Right lung (tissue), 2 donors: ENCODE measurements at regions not wholly inside any gene's neighbourhood (a gene's known extent, or its start where the extent isn't known, plus 50 kb on each side); places are given as distances from the start of the nearest gene placed in this dataset.

Experiments used
- DNase-seq, 2 donors: peaks; one replicate each; pipeline ENCODE4 v3.0.0-alpha.2; 2013

GRCh38 chr2:144593803-144594202, 73.9 kb upstream of the ZEB2 start:
- no peak for DNase-seq

- DNase-seq = no peak
Observed at GRCh38 chr2:144592500-144593256, 72.8 kb upstream of the ZEB2 start.

- no peak for DNase-seq
Observed at GRCh38 chr2:144587306-144587705, 67.4 kb upstream of the ZEB2 start.

GRCh38 chr2:144586476-144586875, 66.6 kb upstream of the ZEB2 start:
- no peak for DNase-seq

GRCh38 chr2:144583741-144584453, 64.0 kb upstream of the ZEB2 start:
- DNase-seq = no peak

GRCh38 chr2:144583381-144583729, 63.4 kb upstream of the ZEB2 start:
- DNase-seq = no peak

GRCh38 chr2:144582651-144583380, 62.9 kb upstream of the ZEB2 start:
- DNase-seq = no peak

- DNase-seq = no peak
Observed at GRCh38 chr2:144580521-144581161, 60.7 kb upstream of the ZEB2 start.

GRCh38 chr2:144579556-144579955, 59.6 kb upstream of the ZEB2 start:
- no peak for DNase-seq

GRCh38 chr2:144578099-144578498, 58.2 kb upstream of the ZEB2 start:
- DNase-seq = no peak

GRCh38 chr2:144572977-144573376, 53.1 kb upstream of the ZEB2 start:
- DNase-seq = no peak

GRCh38 chr2:144571770-144572169, 51.9 kb upstream of the ZEB2 start:
- no peak for DNase-seq

- no peak for DNase-seq
Observed at GRCh38 chr2:144570566-144570965, 50.6 kb upstream of the ZEB2 start.
